Peyer's patch (tissue), 4 donors: ENCODE measurements at regions not wholly inside any gene's neighbourhood (a gene's known extent, or its start where the extent isn't known, plus 50 kb on each side); places are given as distances from the start of the nearest gene placed in this dataset.

ENCODE experiments used
- CTCF ChIP-seq, 6 experiments: fragments of 450-650 bp in 4 of 6; fragments of 200-600 bp in 2 of 6; sonication (generic) in 1 of 6; IDR thresholded peaks; one replicate each; pipeline ENCODE4 v1.5.1; 2017 to 2019; ENCODE audit warnings: antibody characterized with exemption in 6 of 6, mild to moderate bottlenecking in 3 of 6, moderate library complexity in 1 of 6
- POLR2A ChIP-seq, 2 donors: fragments of 450-650 bp; IDR thresholded peaks; one replicate each; pipeline ENCODE4 v1.5.1; 2017; ENCODE audit warnings: antibody characterized with exemption in 2 of 2, mild to moderate bottlenecking in 2 of 2, moderate library complexity in 2 of 2

- TF ChIP-seq CTCF (IDR thresholded peaks at IDR 0.05) (no peak), POLR2A (IDR thresholded peaks at IDR 0.05) (no peak)
These were observed 59.9 kb upstream of the MARCHF10 start for GRCh38 chr17:62868008-62868407.
